ENCODE measurements at regions not wholly inside any gene's neighbourhood (a gene's known extent, or its start where the extent isn't known, plus 50 kb on each side); places are given as distances from the start of the nearest gene placed in this dataset.

GRCh38 chr1:83671586-83671985 lies 327.3 kb downstream of the TTLL7 start:
- TF ChIP-seq CTCF (IDR thresholded peaks at IDR 0.05): no peak
- no peak for TF ChIP-seq POLR2AphosphoS5 (IDR thresholded peaks at IDR 0.05)
